Liver (tissue), 3 donors: ENCODE measurements at regions not wholly inside any gene's neighbourhood (a gene's known extent, or its start where the extent isn't known, plus 50 kb on each side); places are given as distances from the start of the nearest gene placed in this dataset.

ENCODE experiments used
- CTCF ChIP-seq: fragments of 150-350 bp; IDR thresholded peaks from 2 replicates; pipeline ENCODE4 v1.5.1; 2017; ENCODE audit warnings: improper control_type of control experiment, low read depth, low read length; ENCODE audit not compliant: missing input control
- NR2F2 ChIP-seq: IDR thresholded peaks from 2 replicates; pipeline ENCODE4 v1.6.1; 2016; ENCODE audit warnings: antibody characterized with exemption
- SP1 ChIP-seq: IDR thresholded peaks from 2 replicates; pipeline ENCODE4 v1.6.1; 2018; ENCODE audit warnings: antibody characterized with exemption, mild to moderate bottlenecking
- donor health status: healthy.
- donor health status: healthy.

GRCh38 chr2:236369661-236370062, 105.5 kb upstream of the ASB18 start:
- TF ChIP-seq CTCF: no peak
- no peak for TF ChIP-seq NR2F2
- TF ChIP-seq SP1: no peak
